Prostate gland (tissue), 2 donors: ENCODE measurements at regions not wholly inside any gene's neighbourhood (a gene's known extent, or its start where the extent isn't known, plus 50 kb on each side); places are given as distances from the start of the nearest gene placed in this dataset.

ENCODE experiments used
- POLR2A ChIP-seq: fragments of 450-650 bp; IDR thresholded peaks from one replicate; pipeline ENCODE4 v1.6.1; 2016; ENCODE audit warnings: antibody characterized with exemption, mild to moderate bottlenecking
- POLR2AphosphoS5 ChIP-seq: sonication (generic); formaldehyde crosslinking; IDR thresholded peaks from one replicate; pipeline ENCODE4 v1.6.1; 2017; ENCODE audit warnings: antibody characterized with exemption
- TF ChIP-seq, protein P1 (sequence below), 4 experiments: fragments of 200-600 bp in 2 of 4; fragments of 450-650 bp in 2 of 4; sonication (generic) in 2 of 4; IDR thresholded peaks; 1 replicate in 3 of 4; 2 replicates in 1 of 4; pipeline ENCODE4 v1.5.1; 2016 to 2019; ENCODE audit warnings: antibody characterized with exemption in 4 of 4, mild to moderate bottlenecking in 2 of 4, moderate library complexity in 2 of 4

DNA sequence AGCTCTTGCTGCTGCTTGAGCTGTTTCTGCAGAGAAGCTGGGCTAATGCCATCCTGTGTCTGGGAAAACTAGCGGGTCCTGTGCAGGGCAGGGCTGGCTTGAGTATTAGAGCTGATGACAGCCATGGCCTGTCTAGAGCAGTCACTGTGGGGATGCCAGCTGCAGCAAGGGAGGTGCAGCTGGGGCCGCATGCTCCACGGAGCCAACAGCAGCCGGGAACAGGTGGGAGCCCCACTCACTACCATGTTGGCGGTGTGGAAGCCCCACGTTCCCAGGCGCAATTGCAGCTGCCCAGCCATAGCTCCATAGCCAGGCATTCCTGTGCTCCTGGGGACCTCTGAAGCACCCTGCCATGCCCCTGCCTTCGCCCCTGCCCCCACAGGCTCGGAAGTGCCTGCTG lies 212.9 kb downstream of the TFAP2C start:
- TF ChIP-seq POLR2AphosphoS5 (no peak), POLR2A (no peak)
- TF ChIP-seq, protein P1, sequence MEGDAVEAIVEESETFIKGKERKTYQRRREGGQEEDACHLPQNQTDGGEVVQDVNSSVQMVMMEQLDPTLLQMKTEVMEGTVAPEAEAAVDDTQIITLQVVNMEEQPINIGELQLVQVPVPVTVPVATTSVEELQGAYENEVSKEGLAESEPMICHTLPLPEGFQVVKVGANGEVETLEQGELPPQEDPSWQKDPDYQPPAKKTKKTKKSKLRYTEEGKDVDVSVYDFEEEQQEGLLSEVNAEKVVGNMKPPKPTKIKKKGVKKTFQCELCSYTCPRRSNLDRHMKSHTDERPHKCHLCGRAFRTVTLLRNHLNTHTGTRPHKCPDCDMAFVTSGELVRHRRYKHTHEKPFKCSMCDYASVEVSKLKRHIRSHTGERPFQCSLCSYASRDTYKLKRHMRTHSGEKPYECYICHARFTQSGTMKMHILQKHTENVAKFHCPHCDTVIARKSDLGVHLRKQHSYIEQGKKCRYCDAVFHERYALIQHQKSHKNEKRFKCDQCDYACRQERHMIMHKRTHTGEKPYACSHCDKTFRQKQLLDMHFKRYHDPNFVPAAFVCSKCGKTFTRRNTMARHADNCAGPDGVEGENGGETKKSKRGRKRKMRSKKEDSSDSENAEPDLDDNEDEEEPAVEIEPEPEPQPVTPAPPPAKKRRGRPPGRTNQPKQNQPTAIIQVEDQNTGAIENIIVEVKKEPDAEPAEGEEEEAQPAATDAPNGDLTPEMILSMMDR (IDR thresholded peaks at IDR 0.05) = no peak
